Keratinocyte (primary cell): ENCODE measurements at regions not wholly inside any gene's neighbourhood (a gene's known extent, or its start where the extent isn't known, plus 50 kb on each side); places are given as distances from the start of the nearest gene placed in this dataset.

Experiments used
- CTCF ChIP-seq, 3 experiments: IDR thresholded peaks in 1 of 3; conservative IDR thresholded peaks in 1 of 3; optimal IDR thresholded peaks in 1 of 3; 2 replicates in 2 of 3; 3 replicates in 1 of 3; pipeline versions ENCODE3 to v1.5.1; 2011; ENCODE audit warnings: low read length in 3 of 3, mild to moderate bottlenecking in 3 of 3, moderate library complexity in 2 of 3, control low read depth in 1 of 3, inconsistent platforms in 1 of 3; ENCODE audit not compliant: insufficient read depth in 2 of 3; ENCODE audit errors: extremely low read depth in 1 of 3
- EZH2 ChIP-seq: IDR thresholded peaks from one replicate; pipeline ENCODE4 v1.6.1; 2012; ENCODE audit warnings: inconsistent platforms, mild to moderate bottlenecking, low read length, moderate library complexity

DNA sequence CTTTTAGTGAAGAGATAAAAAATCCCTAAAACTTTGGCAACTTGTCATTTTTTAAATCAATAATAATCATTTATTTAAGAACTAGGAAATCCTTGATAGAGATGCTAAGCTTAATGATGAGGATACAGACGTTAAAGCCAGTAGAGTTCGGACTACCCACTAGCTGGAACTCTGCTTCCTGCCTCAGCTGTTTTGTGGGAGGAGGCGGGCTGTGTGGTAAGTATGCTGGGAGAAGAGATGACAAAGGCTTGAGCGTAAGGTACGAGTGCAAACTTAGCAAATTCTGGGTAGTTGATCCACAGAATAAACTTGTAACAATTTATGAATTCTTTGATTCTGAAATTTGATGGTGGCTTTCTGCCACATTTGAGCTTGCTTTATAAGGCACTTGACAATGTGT, 111.2 kb upstream of the NANOGP8 start:
- no peak for TF ChIP-seq CTCF (optimal IDR thresholded peaks at IDR 0.05 in 1 of 3, IDR thresholded peaks at IDR 0.05 in 1 of 3, conservative IDR thresholded peaks at IDR 0.05 in 1 of 3; ENCODE audit: extremely low read depth in 1 of 3, insufficient read depth in 2 of 3, low read length in 3 of 3)
- TF ChIP-seq EZH2: no peak
